ENCODE measurements at regions not wholly inside any gene's neighbourhood (a gene's known extent, or its start where the extent isn't known, plus 50 kb on each side); places are given as distances from the start of the nearest gene placed in this dataset.

- no peak for TF ChIP-seq POLR2AphosphoS5 (IDR thresholded peaks at IDR 0.05; ENCODE audit: borderline replicate concordance, low read depth, low read length)
- TF ChIP-seq EZH2 (IDR thresholded peaks at IDR 0.05), result no peak
Measured at GRCh38 chr17:72191356-72191755, 70.5 kb downstream of the SOX9 start.

Data from SK-N-MC (cell line).